Transverse colon (tissue), 4 donors: ENCODE measurements at regions not wholly inside any gene's neighbourhood (a gene's known extent, or its start where the extent isn't known, plus 50 kb on each side); places are given as distances from the start of the nearest gene placed in this dataset.

Source experiments
- POLR2A ChIP-seq: fragments of 450-650 bp; IDR thresholded peaks from one replicate; pipeline ENCODE4 v1.6.1; 2016; ENCODE audit warnings: antibody characterized with exemption, mild to moderate bottlenecking, moderate library complexity
- POLR2AphosphoS5 ChIP-seq, 3 donors: sonication (generic); formaldehyde crosslinking; IDR thresholded peaks; one replicate each; pipeline ENCODE4 v1.6.1; 2016; ENCODE audit warnings: antibody characterized with exemption in 3 of 3
- TF ChIP-seq, protein P1 (sequence below), 5 experiments: fragments of 200-600 bp in 3 of 5; fragments of 450-650 bp in 2 of 5; sonication (generic) in 3 of 5; IDR thresholded peaks; 1 replicate in 2 of 5; 2 replicates in 3 of 5; pipeline ENCODE4 v1.5.1; 2016 to 2017; ENCODE audit warnings: antibody characterized with exemption in 5 of 5, inconsistent platforms in 3 of 5, mild to moderate bottlenecking in 2 of 5, moderate library complexity in 1 of 5

DNA sequence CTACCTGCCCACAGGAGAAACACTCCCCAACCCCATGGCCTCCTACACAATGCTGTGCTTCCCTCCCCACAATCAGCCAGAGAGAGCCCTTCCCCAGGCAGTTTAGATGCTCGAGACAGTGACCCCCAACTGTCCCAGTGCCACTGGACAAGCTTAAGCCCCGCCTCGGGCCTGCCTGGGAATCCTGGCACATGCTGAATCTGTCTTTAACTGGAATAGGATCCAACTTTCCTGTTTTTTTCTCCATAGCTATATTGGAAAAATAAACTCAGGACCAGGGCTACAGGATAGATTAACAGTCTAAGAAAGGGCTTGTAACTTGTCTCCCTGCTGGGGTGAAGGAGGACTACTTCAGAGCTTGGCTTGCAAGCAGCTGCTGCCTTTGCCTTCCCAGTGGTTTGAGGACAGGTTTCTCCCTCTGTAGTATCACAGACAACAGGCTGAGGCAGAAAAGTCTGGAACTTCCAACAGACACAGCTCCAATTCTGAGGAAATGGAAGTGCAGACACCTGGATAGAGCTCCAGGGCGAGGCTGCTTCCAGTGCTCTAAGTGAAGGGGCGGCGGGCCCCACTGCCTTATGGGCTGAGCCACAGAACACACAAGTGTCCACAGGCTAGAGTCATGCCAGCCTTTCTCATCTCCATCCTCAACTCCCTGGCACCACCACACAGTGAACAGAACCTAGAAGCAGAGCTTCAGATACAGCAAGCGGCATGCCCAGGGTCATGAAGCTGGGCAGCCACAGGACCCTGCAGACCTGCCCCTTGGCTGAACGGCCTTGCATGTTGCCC is 228.3 kb downstream of the TUBA3C start:
- TF ChIP-seq, protein P1, sequence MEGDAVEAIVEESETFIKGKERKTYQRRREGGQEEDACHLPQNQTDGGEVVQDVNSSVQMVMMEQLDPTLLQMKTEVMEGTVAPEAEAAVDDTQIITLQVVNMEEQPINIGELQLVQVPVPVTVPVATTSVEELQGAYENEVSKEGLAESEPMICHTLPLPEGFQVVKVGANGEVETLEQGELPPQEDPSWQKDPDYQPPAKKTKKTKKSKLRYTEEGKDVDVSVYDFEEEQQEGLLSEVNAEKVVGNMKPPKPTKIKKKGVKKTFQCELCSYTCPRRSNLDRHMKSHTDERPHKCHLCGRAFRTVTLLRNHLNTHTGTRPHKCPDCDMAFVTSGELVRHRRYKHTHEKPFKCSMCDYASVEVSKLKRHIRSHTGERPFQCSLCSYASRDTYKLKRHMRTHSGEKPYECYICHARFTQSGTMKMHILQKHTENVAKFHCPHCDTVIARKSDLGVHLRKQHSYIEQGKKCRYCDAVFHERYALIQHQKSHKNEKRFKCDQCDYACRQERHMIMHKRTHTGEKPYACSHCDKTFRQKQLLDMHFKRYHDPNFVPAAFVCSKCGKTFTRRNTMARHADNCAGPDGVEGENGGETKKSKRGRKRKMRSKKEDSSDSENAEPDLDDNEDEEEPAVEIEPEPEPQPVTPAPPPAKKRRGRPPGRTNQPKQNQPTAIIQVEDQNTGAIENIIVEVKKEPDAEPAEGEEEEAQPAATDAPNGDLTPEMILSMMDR (IDR thresholded peaks at IDR 0.05), result no peak
- TF ChIP-seq POLR2A, result no peak
- TF ChIP-seq POLR2AphosphoS5 (IDR thresholded peaks at IDR 0.05), result no peak
